Right renal pelvis (tissue), 4 donors: ENCODE measurements at regions not wholly inside any gene's neighbourhood (a gene's known extent, or its start where the extent isn't known, plus 50 kb on each side); places are given as distances from the start of the nearest gene placed in this dataset.

Experiments used
- DNase-seq, 4 donors: peaks; one replicate each; pipeline ENCODE4 v3.0.0-alpha.2; 2013; ENCODE audit warnings: low read depth in 4 of 4, low spot score in 3 of 4, missing footprints in 1 of 4

DNA sequence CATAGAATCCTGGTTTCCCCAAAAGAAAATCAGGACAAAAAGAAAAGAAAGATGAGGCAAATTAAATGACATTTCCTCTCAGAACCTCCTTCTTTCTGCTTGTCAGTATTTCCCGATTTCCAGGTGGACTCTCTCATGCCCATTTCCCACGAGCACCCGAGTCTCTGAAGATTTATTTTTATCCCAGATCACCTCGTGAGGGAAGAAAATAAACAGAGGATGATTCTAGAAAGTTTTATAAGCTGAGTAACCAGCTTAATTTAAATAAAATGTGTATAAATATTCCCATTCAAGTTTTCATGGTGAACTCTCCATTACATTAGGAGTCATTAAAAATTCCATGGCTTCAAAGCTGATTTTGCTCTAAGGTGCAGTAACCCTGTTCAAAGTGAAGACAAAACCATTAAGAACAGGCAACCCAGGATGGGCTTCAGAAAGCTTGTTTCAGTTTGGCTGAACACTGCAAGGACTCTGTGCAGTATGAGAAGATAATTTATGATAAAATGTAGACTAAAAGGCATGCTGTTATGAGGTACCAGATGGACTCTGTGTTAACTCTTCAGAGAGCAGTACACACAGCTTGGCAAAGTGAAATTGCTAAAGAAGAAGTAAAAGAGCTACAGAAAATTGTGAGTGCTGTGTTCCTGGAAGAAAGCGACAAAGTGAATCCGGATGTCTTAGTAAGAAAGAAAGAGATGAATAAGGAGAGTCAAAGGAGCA is 521.3 kb upstream of the LRRN3 start:
- DNase-seq: no peak

DNA sequence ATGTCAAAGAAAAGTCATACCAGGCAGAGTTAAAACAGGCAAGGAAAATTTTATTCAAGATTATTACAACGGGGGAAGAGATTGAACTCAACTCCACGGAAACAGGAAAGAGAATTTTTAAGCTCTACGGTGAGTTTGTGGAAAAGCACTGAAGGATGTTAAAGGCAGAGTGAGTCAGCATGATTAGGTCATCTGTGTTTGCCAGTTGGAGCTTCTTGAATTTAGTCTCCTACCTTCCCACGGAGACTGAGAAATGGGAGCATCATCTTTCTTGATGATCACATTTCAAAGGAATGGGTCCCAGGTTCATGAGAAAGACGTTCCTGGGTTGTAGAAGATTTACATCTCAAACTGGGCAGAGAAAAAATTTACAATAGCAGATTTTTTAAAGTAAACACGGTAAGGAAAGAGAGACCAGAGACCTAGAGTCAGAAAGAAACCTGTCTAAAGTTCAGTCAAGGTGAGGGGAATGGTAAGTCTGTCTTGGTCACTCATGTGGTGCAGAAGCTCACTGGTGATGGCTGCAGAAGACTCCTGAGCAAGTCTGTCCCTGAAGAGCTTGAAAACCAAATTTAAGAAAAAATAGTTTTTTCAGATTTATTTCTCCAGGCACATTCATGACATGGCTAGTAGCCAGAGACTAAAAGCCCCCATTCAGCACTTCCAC is 516.9 kb upstream of the LRRN3 start:
- no peak for DNase-seq

DNA sequence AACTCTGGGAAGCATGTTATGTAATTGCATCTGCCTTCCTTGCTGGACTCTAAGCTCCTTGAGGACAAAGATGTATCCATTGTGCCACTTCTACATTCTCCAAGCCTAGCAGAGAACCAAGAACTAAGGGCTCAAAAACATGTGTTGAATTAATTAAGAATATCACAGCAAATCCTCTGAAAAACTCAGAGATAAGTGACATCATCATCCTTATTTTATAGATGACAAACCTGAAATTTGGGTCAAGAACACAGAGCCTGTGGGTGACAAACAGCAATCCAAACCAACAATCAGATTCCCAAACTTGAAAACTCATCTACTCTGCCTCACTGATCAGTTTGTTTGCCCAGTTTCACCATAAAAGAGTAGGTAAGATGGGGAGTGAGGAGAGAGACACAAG is 503.6 kb upstream of the LRRN3 start:
- DNase-seq: no peak

DNA sequence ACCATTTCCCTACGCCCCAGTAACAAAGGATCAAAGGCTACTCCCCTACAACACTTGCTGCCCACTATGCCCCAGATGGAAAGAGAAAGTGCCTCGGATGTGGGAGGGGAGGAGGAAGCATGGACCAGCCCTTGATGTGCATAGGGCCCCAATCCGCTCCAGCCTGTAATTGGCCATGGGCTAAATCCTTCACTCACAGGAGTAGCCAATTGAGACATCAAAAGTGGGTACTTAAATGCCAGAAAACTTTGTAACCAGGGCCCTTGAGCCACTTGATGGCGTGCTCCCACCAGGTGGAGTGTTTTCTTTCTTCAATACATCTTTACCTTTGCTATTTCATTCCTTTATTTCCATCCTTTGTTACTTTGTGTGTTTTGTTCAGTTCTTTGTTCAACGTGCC is 500.5 kb upstream of the LRRN3 start:
- DNase-seq: no peak

DNA sequence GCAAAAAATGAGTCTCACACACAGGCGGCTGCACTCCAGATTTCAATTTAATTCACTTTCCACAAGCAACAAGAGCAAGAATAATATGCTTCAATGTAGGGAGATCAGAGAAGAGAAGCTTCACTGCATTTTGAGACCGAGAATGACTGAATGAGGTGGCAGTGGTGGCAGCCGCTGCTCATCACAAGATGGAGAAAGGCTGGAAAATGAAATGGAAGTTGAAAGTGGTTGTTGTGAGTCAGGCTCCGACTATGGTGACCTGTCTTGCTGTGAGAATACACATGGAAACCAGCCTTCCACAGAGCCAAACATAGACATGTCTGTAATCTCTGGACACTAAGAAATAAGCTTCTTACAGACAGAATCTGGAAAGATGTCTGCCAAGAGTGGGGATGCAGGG is 499.6 kb upstream of the LRRN3 start:
- DNase-seq: no peak

DNA sequence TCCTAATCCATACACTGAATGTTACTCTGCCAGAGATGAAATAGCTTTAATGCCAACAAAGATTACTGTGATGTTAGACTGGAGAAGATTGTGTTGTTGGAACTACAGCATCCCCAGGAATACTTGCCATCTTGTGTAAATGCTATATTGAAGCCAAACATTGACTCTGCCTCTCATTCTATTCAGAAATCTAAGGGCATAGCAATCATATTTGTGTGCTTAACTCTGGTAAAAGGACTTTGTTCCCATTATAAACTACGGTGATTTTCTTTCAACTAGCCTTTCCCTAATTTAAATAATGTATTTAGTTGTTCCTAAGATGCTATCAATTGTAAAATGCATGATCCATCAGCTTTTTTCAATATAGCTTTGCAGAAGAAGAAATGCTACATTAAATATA is 498.4 kb upstream of the LRRN3 start:
- no peak for DNase-seq

DNA sequence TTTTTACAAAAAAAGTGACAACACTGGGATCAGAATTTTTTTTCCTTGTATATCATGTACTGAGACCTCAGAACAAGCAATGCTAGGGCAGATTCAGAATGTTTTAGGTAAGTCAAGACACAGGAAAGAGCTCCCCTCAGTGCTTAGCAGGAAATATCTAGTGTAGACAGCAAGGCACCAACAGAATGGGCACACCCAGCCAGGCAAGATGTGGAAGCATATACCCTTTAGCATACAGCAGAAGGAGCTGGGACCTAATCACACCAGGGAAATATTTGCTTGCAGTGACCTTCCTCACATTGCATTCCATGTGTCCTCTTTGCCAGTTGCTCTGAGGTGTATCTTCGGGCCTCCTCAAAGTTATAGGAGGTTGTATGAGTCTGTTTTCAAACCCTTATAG is 497.6 kb upstream of the LRRN3 start:
- DNase-seq: no peak

DNA sequence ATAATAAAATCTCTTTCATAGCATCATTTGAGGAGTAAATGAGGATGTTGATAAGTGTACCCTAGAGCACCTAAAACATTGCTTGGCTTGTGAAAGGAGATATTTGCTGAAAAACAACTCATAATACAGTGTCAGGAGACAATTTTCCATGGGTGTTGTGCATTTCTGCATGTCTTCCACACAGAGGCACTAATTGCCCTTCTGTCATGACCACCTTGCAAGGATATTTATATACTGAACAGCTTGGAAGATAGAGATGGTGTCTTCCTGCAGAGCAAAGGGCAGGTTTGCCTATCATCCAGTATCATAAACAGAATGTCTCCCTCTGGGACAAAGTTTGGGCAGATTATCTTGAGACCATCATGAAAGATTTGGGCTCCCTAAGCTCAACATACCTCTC is 495.2 kb upstream of the LRRN3 start:
- no peak for DNase-seq

DNA sequence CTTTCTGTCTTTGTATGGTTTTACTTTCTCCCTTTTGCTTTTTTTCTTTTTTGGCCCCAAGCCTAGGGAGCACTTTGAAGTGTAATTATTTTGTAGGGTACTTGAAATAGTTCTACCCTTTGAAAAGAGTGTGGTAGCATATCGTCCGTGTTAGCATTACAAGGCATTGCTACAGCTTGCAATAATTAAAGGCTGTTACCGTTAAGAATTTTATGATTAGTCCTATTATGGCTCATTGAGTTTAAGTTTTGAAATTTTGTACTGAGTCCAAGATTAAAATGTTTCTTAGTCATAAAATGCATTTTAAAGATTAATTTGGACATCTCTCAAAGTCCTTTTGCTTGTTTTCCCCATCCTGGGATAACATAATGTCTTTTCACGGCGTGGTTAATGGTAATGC is 490.0 kb upstream of the LRRN3 start:
- no peak for DNase-seq

DNA sequence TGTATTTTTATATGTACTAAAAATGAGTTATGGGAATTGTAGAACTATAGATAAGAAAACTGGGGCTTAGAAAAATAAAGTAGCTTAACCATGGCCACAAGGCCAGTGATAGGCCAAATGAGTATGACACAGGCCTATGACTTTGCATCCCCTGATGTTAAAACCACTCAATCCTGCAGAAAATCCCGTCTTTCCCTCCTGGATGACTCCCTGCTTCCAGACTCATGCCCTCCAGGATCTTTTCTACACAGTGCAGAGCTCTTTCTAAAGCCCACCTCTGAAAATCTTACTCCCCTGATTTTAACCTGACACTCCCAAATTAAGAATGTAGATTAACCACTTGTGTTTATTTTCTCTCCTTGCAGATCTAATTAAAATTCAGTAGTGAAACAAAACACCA is 489.2 kb upstream of the LRRN3 start:
- DNase-seq: no peak

DNA sequence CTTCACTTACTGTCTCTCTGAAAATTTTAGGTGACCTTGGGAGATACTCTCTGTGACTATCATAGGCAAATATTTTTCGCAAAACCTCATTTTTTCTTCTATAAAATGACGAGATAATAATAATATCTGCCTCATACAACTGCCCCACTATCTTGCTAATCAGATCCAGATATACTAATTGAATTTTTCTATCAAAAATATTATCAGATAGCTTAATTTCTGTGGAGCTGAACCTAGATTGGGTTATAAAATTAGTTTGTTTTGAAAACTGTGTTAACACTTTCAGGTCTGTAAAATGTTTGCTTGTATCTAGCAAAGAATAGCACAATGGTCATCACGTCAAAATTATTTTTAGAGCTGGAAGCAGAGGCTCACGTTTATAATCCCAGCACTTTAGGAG is 486.7 kb upstream of the LRRN3 start:
- DNase-seq: no peak

DNA sequence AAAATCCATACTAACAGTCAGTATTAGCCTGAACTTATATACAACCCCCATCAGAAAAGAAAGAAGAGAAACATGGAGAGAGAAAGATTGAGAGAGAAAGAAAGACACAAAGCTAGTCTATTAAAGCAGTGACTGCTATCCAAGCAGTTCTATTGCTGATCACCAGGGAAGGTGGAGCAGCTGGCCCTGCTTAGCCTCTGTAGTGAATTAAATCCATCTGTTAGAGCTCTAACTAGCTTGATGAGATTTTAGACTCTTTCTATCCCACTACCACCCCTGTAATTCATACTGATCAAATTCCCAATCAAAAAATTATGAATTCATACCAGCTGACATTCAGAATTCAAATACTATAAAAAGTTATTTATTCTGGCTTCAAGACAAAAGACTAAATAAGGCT is 486.0 kb upstream of the LRRN3 start:
- no peak for DNase-seq

DNA sequence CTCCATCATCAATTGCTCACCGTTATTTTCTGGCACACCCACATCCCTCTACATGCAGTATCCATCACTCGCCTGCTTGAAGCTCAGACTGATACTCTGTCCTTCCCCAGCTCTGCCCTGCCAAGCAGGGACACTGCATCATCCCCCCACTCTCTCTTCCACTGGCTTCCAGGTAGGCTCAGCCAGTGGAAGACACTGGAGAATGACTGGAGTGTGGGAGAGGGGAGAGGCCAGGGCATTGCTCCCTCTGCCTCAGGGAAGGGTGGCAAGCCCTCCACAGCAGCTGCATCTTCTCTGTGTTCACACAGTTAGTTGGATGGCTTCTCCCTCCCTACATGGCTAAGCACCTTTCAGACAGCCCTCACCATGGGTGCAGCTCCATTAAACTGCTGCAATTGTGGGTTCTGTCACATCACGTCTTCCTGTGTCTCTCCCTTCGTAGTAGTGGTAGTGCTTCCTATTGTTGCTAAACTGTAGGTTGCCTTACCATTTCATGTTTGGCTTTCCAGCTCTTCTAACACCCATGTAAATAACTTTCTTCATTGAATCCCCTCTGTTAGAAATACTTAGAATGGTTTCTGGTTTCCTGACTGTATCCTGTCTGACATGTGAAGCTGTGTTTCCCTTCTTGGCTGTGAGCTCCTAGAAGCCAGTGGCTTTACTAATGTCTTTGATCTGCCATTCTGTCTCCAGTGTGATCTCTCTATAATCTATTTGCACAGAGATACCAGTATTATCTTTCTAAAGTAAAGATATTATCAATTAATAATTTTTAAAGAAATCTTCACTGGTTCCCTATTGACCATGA is 483.7 kb upstream of the LRRN3 start:
- DNase-seq: no peak

DNA sequence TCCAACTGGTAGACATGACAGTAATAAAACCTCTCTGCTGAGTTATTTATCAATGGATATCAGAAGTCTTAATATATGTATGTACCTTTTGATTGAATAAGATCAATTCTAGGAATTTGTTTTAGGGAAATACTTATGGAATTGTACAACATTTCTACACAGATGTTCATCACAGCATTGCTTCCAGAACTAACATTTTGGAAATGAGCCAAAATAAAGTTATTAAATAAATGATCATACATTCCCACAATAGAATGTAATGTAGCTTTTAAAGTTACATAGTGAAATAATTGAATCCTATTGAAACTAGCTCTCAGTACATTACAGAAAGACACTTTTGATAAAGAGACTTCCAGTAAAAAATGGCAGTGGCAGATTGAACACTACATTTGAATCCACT is 481.6 kb upstream of the LRRN3 start:
- DNase-seq: no peak

DNA sequence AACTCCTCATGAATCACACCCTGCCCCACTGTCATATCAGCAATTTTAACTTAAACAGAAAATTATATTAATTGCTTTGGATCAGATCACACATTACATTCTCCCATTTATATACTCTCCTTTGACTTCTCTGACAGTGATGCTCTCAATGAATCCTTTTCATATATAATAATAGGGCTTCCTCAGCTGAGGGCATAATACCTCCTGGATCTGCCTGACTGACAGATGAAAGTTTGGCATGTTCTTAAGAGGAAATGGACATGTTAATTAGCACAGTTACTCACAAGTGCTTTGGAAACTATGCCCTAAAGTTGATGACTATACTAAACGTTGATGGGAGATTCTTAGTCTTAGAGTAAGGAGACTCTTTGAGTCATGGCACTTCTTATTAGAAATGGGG is 478.2 kb upstream of the LRRN3 start:
- DNase-seq: no peak
